ENCODE measurements at regions not wholly inside any gene's neighbourhood (a gene's known extent, or its start where the extent isn't known, plus 50 kb on each side); places are given as distances from the start of the nearest gene placed in this dataset.

DNA sequence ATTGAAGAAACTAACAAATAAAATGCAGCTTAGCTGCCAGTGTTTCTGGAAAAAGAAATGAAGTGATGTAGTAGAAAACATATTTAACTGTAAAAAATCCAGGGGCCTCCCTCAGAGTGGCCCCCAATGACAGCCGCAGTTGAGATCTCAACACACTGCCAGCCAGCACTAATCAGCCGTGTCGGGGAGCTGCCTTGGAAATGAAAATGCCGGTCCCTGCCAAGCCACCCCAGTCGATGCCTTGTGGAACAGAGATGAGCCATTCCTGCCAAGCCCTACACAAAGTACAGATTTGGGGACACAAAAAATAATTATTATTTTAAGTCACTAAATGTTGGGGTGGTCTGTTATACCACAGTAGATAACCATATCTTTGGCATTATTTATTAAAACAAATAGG, 1342.4 kb downstream of the EFNB2 start:
- Histone ChIP-seq H3K56ac (replicated peaks; ENCODE audit: insufficient read length, low read depth, low read length) (no peak overlapping the region), H3K4ac (replicated peaks; ENCODE audit: insufficient read length, low read depth, low read length) (no peak overlapping the region), H2BK12ac (ENCODE audit: low read depth, low read length) (no peak overlapping the region), H3K23me2 (ENCODE audit: low read depth, low read length) (no peaks in the 10 kb centered on the region), H4K91ac (replicated peaks; ENCODE audit: insufficient read length, low read length) (no peak overlapping the region), H2BK5ac (ENCODE audit: low read depth, low read length) (no peak overlapping the region), H3K79me1 (ENCODE audit: low read depth, low read length) (no peaks in the 10 kb centered on the region), H2AK5ac (ENCODE audit: low read depth, low read length) (no peak overlapping the region), H3K36me3 (ENCODE audit: control insufficient read depth in 2 of 4, insufficient read depth in 4 of 4, low read length in 3 of 4) (no peaks in the 10 kb centered on the region), H3K14ac (ENCODE audit: insufficient read length) (no peak overlapping the region), H3K4me1 (replicated peaks in 1 of 4; ENCODE audit: control insufficient read depth in 3 of 4, insufficient read depth in 4 of 4, low read length in 3 of 4) (no peaks in the 10 kb centered on the region), H3K4me2 (ENCODE audit: insufficient read depth in 1 of 2, low read depth in 2 of 2, low read length in 2 of 2) (no peak overlapping the region), H2BK20ac (ENCODE audit: low read length) (no peak overlapping the region), H4K5ac (ENCODE audit: insufficient read length, low read depth, low read length) (no peak overlapping the region), H3K4me3 (ENCODE audit: extremely low read depth in 1 of 4, insufficient read depth in 2 of 4, low read depth in 3 of 4, low read length in 4 of 4) (no peak overlapping the region), H4K20me1 (replicated peaks in 1 of 2; ENCODE audit: control insufficient read depth in 1 of 2, insufficient read depth in 2 of 2, low read length in 2 of 2) (no peaks in the 10 kb centered on the region), H3K23ac (ENCODE audit: insufficient read length) (no peak overlapping the region), H3K27me3 (replicated peaks in 1 of 4; ENCODE audit: control insufficient read depth in 3 of 4, extremely low read depth in 1 of 4, insufficient read depth in 3 of 4, low read length in 3 of 4) (no peaks in the 10 kb centered on the region), H3K27ac (ENCODE audit: low read depth, low read length) (no peak overlapping the region), H3K79me2 (ENCODE audit: control insufficient read depth in 1 of 2, insufficient read depth in 2 of 2, low read length in 2 of 2) (no peaks in the 10 kb centered on the region), H3K9me3 (ENCODE audit: insufficient read depth in 2 of 2, low read depth in 1 of 2, low read length in 1 of 2) (no peaks in the 10 kb centered on the region), H3K9ac (replicated peaks in 1 of 4; ENCODE audit: extremely low read depth in 1 of 4, low read depth in 3 of 4, low read length in 3 of 4) (no peak overlapping the region), H2BK120ac (replicated peaks; ENCODE audit: low read depth, low read length) (no peak overlapping the region), H2BK15ac (ENCODE audit: low read length) (no peak overlapping the region), H4K8ac (ENCODE audit: extremely low read depth, insufficient read depth, low read length) (no peak overlapping the region), H2AFZ (ENCODE audit: low read length) (no peak overlapping the region), H3K18ac (ENCODE audit: extremely low read depth, low read length) (no peak overlapping the region)
- WGBS, 2 experiments (ENCODE audit: extremely low coverage in 1 of 2, insufficient coverage in 1 of 2, insufficient read length in 1 of 2, insufficient replicate concordance in 2 of 2, low coverage in 1 of 2, low lambda C conversion rate in 2 of 2, missing lambda C conversion rate in 1 of 2), result 89% methylated on average over 5 of the region's 5 CpGs; no CpG with 5 or more reads in 1 of the 2 experiments
- ChIA-PET POLR2A (ENCODE audit: partially characterized antibody) (no interaction called here), CTCF (ENCODE audit: partially characterized antibody) (interaction anchor here (2.5 kb wide), 1 partner anchor 9 kb away, joined by 7 read pairs; no protein-coding TSS in a partner anchor)
- no peak for FAIRE-seq
- DNase-seq (ENCODE audit: low read depth in 1 of 2, low spot score in 2 of 2), result no peak
- no peak for TF ChIP-seq EP300 (IDR thresholded peaks at IDR 0.05; ENCODE audit: borderline replicate concordance in 1 of 2, low read depth in 2 of 2, low read length in 2 of 2)
- no peak for TF ChIP-seq KDM5A (IDR thresholded peaks at IDR 0.05; ENCODE audit: low read length)
- no peak for TF ChIP-seq SAP30 (IDR thresholded peaks at IDR 0.05; ENCODE audit: insufficient read depth, insufficient replicate concordance, low read length)
- no peak for TF ChIP-seq TBP (IDR thresholded peaks at IDR 0.05; ENCODE audit: low read depth, low read length)
- TF ChIP-seq SRF (IDR thresholded peaks at IDR 0.05; ENCODE audit: low read depth, low read length), result no peak
- TF ChIP-seq CBX8 (IDR thresholded peaks at IDR 0.05; ENCODE audit: borderline replicate concordance, low read depth, low read length), result no peak
- TF ChIP-seq RFX5 (IDR thresholded peaks at IDR 0.05; ENCODE audit: borderline replicate concordance, low read depth, low read length), result no peak
- TF ChIP-seq SP2 (IDR thresholded peaks at IDR 0.05; ENCODE audit: low read length), result no peak
